Neuronal stem cell (in vitro differentiated cells): ENCODE measurements at regions not wholly inside any gene's neighbourhood (a gene's known extent, or its start where the extent isn't known, plus 50 kb on each side); places are given as distances from the start of the nearest gene placed in this dataset.

Experiments
- DNase-seq: peaks from one replicate; pipeline ENCODE4 v3.0.0-alpha.2; 2013; ENCODE audit warnings: low spot score
- H2AFZ ChIP-seq: one replicate; pipeline ENCODE4 v1.6.1; 2013; ENCODE audit warnings: mild to moderate bottlenecking, low read length, inconsistent platforms
- H2AK5ac ChIP-seq: 2 replicates; pipeline ENCODE4 v1.6.1; 2013; ENCODE audit warnings: low read depth, mild to moderate bottlenecking, inconsistent platforms, low read length, moderate library complexity, mixed read lengths
- H2BK120ac ChIP-seq: 2 replicates; pipeline ENCODE4 v1.6.1; 2013; ENCODE audit warnings: low read depth, mild to moderate bottlenecking, inconsistent platforms, low read length, moderate library complexity, mixed read lengths
- H2BK12ac ChIP-seq: one replicate; pipeline ENCODE4 v1.6.1; 2013; ENCODE audit warnings: low read length, inconsistent platforms
- H2BK15ac ChIP-seq: 2 replicates; pipeline ENCODE4 v1.6.1; 2013; ENCODE audit warnings: mild to moderate bottlenecking, low read length, inconsistent platforms, mixed read lengths
- H2BK5ac ChIP-seq: one replicate; pipeline ENCODE4 v1.6.1; 2013; ENCODE audit warnings: inconsistent platforms, mild to moderate bottlenecking, low read length, moderate library complexity
- H3K14ac ChIP-seq: one replicate; pipeline ENCODE4 v1.6.1; 2013; ENCODE audit warnings: low read length, inconsistent platforms
- H3K18ac ChIP-seq: 2 replicates; pipeline ENCODE4 v1.6.1; 2013; ENCODE audit warnings: low read length, inconsistent platforms
- H3K23ac ChIP-seq: 2 replicates; pipeline ENCODE4 v1.6.1; 2013; ENCODE audit warnings: low read depth, mild to moderate bottlenecking, mixed read lengths, low read length, inconsistent platforms; ENCODE audit not compliant: poor library complexity
- H3K27ac ChIP-seq: replicated peaks from 3 replicates; pipeline ENCODE4 v1.5.1; 2013; ENCODE audit warnings: low read length, inconsistent platforms
- H3K27me3 ChIP-seq, 3 experiments: 2 replicates each; pipeline ENCODE4 v1.6.1; 2013; ENCODE audit warnings: low read length in 3 of 3, mild to moderate bottlenecking in 2 of 3, inconsistent platforms in 1 of 3, low read depth in 1 of 3, mixed read lengths in 1 of 3, moderate library complexity in 1 of 3; ENCODE audit not compliant: control insufficient read depth in 3 of 3, insufficient read depth in 3 of 3
- H3K36me3 ChIP-seq, 2 donors: replicated peaks in 1 of 2; 2 replicates each; pipeline ENCODE4 v1.6.1; 2013; ENCODE audit warnings: low read length in 2 of 2; ENCODE audit not compliant: control insufficient read depth in 2 of 2, insufficient read depth in 2 of 2
- H3K4ac ChIP-seq: 2 replicates; pipeline ENCODE4 v1.6.1; 2013; ENCODE audit warnings: inconsistent platforms, mild to moderate bottlenecking, low read length, moderate library complexity
- H3K4me1 ChIP-seq, 2 donors: 1 replicate in 1 of 2; 2 replicates in 1 of 2; pipeline ENCODE4 v1.6.1; 2013; ENCODE audit warnings: low read length in 2 of 2, low read depth in 1 of 2; ENCODE audit not compliant: control insufficient read depth in 2 of 2, insufficient read depth in 1 of 2
- H3K4me2 ChIP-seq: one replicate; pipeline ENCODE4 v1.6.1; 2013; ENCODE audit warnings: mild to moderate bottlenecking, low read length, inconsistent platforms; ENCODE audit not compliant: insufficient read depth, poor library complexity, severe bottlenecking
- H3K4me3 ChIP-seq, 2 donors: 2 replicates each; pipeline ENCODE4 v1.5.1; 2013; ENCODE audit warnings: low read length in 2 of 2, mild to moderate bottlenecking in 2 of 2, inconsistent platforms in 1 of 2, moderate library complexity in 1 of 2
- H3K79me1 ChIP-seq: one replicate; pipeline ENCODE4 v1.6.1; 2013; ENCODE audit warnings: low read depth, mild to moderate bottlenecking, inconsistent platforms, low read length, moderate library complexity
- H3K9ac ChIP-seq: one replicate; pipeline ENCODE4 v1.6.1; 2013; ENCODE audit warnings: mild to moderate bottlenecking, low read depth, low read length, inconsistent platforms; ENCODE audit not compliant: poor library complexity
- H3K9me3 ChIP-seq, 2 donors: replicated peaks in 1 of 2; 2 replicates each; pipeline versions ENCODE3 to v1.6.1; 2013; ENCODE audit warnings: low read length in 2 of 2, mild to moderate bottlenecking in 2 of 2, inconsistent platforms in 1 of 2, low read depth in 1 of 2, mixed read lengths in 1 of 2, moderate library complexity in 1 of 2; ENCODE audit not compliant: control insufficient read depth in 2 of 2, insufficient read depth in 1 of 2
- H4K8ac ChIP-seq: one replicate; pipeline ENCODE4 v1.6.1; 2013; ENCODE audit warnings: low read depth, mild to moderate bottlenecking, inconsistent platforms, low read length, moderate library complexity
- H4K91ac ChIP-seq: one replicate; pipeline ENCODE4 v1.6.1; 2013; ENCODE audit warnings: low read length, low read depth, mild to moderate bottlenecking, inconsistent platforms; ENCODE audit not compliant: poor library complexity
- WGBS, 2 donors: extraction: QIAGEN DNeasy Blood & Tissue Kit; methylation state at CpG; one replicate each; pipeline ENCODE4 v1.1.7; 2013; ENCODE audit warnings: missing lambda C conversion rate in 2 of 2, mixed read lengths in 1 of 2; ENCODE audit not compliant: insufficient read length in 2 of 2, insufficient replicate concordance in 1 of 2; ENCODE audit errors: extremely low coverage in 2 of 2; 5-methylcytosine and 5-hydroxymethylcytosine counted together

DNA sequence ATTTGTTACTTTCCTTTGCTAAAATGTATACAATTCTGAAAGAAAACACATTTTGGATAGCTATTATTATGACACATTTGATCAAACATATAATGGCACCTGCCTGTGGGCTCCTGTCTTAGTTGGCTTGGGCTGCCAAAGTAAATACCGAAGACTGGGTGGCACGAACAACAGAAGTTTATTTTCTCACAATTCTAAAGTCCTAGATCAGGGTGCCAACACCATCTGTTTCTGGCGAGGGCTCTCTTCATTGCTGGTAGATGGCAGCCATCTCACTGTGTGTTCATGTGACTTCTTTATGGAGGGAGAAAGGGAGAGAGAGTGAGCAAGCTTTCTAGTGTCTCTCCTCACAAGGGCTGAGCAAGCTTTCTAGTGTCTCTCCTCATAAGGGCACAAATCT, 195.8 kb upstream of the FAM3C start:
- H3K4me3 ChIP-seq, result no peak overlapping the region
- no peak overlapping the region for H2BK120ac ChIP-seq
- no peak overlapping the region for H3K23ac ChIP-seq
- no peaks in the 10 kb centered on the region for H3K79me1 ChIP-seq
- H4K8ac ChIP-seq, result no peak overlapping the region
- no peak overlapping the region for H2AFZ ChIP-seq
- H3K9me3 ChIP-seq, result peaks cover 2 to 3% of the 10 kb centered on the region in 2 donors
- DNase-seq, result no peak
- no peak overlapping the region for H4K91ac ChIP-seq
- H3K4me2 ChIP-seq, result no peak overlapping the region
- H3K4ac ChIP-seq, result no peak overlapping the region
- H2BK15ac ChIP-seq, result no peak overlapping the region
- H3K14ac ChIP-seq, result no peak overlapping the region
- no peak overlapping the region for H2BK12ac ChIP-seq
- H3K36me3 ChIP-seq, result no peaks in the 10 kb centered on the region
- no peak overlapping the region for H3K9ac ChIP-seq
- no peak overlapping the region for H2BK5ac ChIP-seq
- no peak overlapping the region for H2AK5ac ChIP-seq
- no peaks in the 10 kb centered on the region for H3K27me3 ChIP-seq
- no peak overlapping the region for H3K18ac ChIP-seq
- no CpG with 5 or more reads among the region's 3 CpGs for WGBS, 2 donors
- peaks cover 0 to 2% of the 10 kb centered on the region in 2 donors for H3K4me1 ChIP-seq
- no peak overlapping the region for H3K27ac ChIP-seq

DNA sequence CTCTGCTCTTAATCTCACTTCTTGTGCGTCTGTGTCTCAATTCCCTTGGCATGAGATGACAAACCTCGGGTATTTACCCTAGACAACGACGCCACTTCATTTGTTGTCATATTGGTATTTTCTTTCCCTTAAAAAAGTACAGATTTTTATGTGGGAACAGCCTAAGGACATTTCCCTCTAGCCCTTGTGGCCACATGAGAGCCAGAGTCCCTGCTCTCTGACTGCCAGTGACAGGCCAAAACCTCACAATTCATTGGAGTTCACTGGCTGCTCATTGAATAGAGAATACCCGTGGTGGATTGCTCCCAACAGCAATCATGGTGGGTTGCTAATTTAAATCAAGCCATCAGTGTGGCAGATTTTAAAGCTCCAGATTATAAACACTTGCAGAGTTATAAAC, 191.3 kb upstream of the FAM3C start:
- Histone ChIP-seq H2BK15ac (no peak overlapping the region), H2BK5ac (no peak overlapping the region), H3K4ac (no peak overlapping the region), H3K14ac (no peak overlapping the region), H3K27me3 (no peaks in the 10 kb centered on the region), H3K23ac (no peak overlapping the region), H3K27ac (no peak overlapping the region), H3K9me3 (peaks cover 0 to 3% of the 10 kb centered on the region in 2 donors), H3K4me3 (no peak overlapping the region), H3K9ac (no peak overlapping the region), H2AFZ (peak overlapping the region; percentile 80), H3K36me3 (no peaks in the 10 kb centered on the region), H2BK120ac (no peak overlapping the region), H2BK12ac (no peak overlapping the region), H3K18ac (no peak overlapping the region), H2AK5ac (no peak overlapping the region), H3K4me1 (peaks cover 0 to 2% of the 10 kb centered on the region in 2 donors), H3K79me1 (no peaks in the 10 kb centered on the region), H4K91ac (no peak overlapping the region), H4K8ac (no peak overlapping the region), H3K4me2 (no peak overlapping the region)
- no peak for DNase-seq
- WGBS, 2 donors, result no CpG with 5 or more reads among the region's 5 CpGs

DNA sequence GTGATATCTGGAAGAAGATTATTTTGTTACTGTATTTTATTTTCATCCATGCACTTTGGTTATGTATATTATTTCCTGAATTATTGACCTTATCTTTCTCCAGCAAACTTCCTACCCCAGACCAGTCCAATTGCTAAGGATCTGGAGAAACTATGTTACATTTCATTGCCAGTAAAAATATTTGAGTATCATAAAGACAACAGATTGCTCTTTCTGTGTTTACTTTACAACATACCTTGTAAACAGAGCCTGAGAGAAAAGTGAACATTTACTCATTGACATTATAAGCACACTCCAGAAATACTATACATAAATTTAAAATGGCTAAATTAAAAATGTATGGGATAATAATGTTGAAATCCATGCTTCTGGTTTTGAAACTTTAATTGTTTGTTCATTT, 186.2 kb upstream of the FAM3C start:
- DNase-seq, result no peak
- Histone ChIP-seq H2AFZ (peak overlapping the region; percentile 18), H3K14ac (no peak overlapping the region), H4K91ac (no peak overlapping the region), H3K9ac (no peak overlapping the region), H3K4me1 (no peaks in the 10 kb centered on the region), H2BK120ac (no peak overlapping the region), H3K23ac (no peak overlapping the region), H2BK12ac (no peak overlapping the region), H2BK15ac (no peak overlapping the region), H3K79me1 (no peaks in the 10 kb centered on the region), H3K4me3 (no peak overlapping the region), H3K36me3 (no peaks in the 10 kb centered on the region), H3K4me2 (no peak overlapping the region), H3K4ac (no peak overlapping the region), H3K27me3 (no peaks in the 10 kb centered on the region), H3K18ac (no peak overlapping the region), H4K8ac (no peak overlapping the region), H2BK5ac (no peak overlapping the region), H3K9me3 (no peaks in the 10 kb centered on the region), H3K27ac (no peak overlapping the region), H2AK5ac (no peak overlapping the region)

DNA sequence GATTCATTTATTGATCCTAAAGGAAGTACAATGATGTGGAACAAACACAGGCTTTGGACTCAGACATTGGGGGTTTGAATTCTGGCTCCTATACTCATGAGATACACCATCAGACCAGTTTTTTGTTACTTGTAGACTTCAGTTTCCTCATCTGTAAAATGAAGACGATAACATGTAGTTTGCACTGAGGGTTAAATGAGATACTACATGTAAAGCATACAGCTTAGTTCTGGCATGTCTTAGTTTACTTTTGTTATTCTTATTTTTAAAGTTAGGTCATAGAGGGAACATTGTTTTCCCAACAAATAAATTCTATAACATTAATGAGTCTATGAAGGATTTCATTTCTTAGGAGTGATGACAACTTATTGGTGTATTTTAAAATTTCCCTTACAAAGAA, 183.5 kb upstream of the FAM3C start:
- H2AFZ ChIP-seq, result no peak overlapping the region
- H3K4ac ChIP-seq, result no peak overlapping the region
- H3K14ac ChIP-seq, result no peak overlapping the region

More for the DNA sequence above, 183.5 kb upstream of the FAM3C start:
- no peaks in the 10 kb centered on the region for H3K9me3 ChIP-seq
- WGBS, 2 donors, result no CpG with 5 or more reads among the region's 1 CpG
- no peak for DNase-seq
- no peak overlapping the region for H4K8ac ChIP-seq
- no peak overlapping the region for H2AK5ac ChIP-seq
- H3K36me3 ChIP-seq, result no peaks in the 10 kb centered on the region
- H3K27ac ChIP-seq, result no peak overlapping the region
- no peak overlapping the region for H2BK120ac ChIP-seq
- no peak overlapping the region for H3K4me3 ChIP-seq
- no peak overlapping the region for H3K9ac ChIP-seq
- no peak overlapping the region for H2BK15ac ChIP-seq
- H3K27me3 ChIP-seq, result no peaks in the 10 kb centered on the region
- no peak overlapping the region for H3K18ac ChIP-seq
- H3K23ac ChIP-seq, result no peak overlapping the region
- peaks cover 3 to 7% of the 10 kb centered on the region in 2 donors for H3K4me1 ChIP-seq
- no peaks in the 10 kb centered on the region for H3K79me1 ChIP-seq
- H2BK12ac ChIP-seq, result no peak overlapping the region
- H3K4me2 ChIP-seq, result no peak overlapping the region
- no peak overlapping the region for H2BK5ac ChIP-seq
- no peak overlapping the region for H4K91ac ChIP-seq
